GM18909 (cell line): ENCODE measurements at regions not wholly inside any gene's neighbourhood (a gene's known extent, or its start where the extent isn't known, plus 50 kb on each side); places are given as distances from the start of the nearest gene placed in this dataset.

Experiments used
- ATAC-seq: cut with Tn5 transposase; IDR thresholded peaks from one replicate; pipeline ENCODE4 v1.9.1; 2021; ENCODE audit warnings: mild to moderate bottlenecking; ENCODE audit not compliant: unreplicated experiment, poor library complexity

GRCh38 chr2:126822115-126822514 lies 76.6 kb upstream of the TEX51 start:
- no peak for ATAC-seq

- ATAC-seq, result no peak
Measured at GRCh38 chr2:126822921-126823320, 75.8 kb upstream of the TEX51 start.

- no peak for ATAC-seq
Measured at GRCh38 chr2:126823951-126824350, 74.7 kb upstream of the TEX51 start.

DNA sequence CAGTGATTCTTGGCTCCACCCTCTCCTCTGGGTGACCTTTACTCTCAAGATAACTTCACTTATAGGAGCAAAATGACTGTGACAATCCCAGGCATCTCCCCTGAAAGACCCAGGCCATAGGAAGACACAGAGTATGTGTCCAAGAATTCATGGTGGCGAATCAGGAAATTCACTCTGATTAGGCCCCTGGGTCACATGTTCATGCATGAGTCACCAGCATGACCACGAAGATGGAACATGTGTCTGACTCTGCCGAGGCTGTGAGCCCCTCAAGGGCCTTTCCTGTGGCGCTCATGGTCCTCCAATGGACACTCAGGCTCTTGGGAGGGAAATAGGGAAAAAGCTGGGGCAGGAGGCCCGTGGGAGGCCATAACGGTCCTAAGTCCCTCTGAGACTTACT lies 74.0 kb upstream of the TEX51 start:
- no peak for ATAC-seq

- no peak for ATAC-seq
Measured at GRCh38 chr2:126825316-126825715, 73.4 kb upstream of the TEX51 start.

- no peak for ATAC-seq
Measured at GRCh38 chr2:126826491-126826890, 72.2 kb upstream of the TEX51 start.

- ATAC-seq, result no peak
Measured at GRCh38 chr2:126827371-126827770, 71.3 kb upstream of the TEX51 start.

GRCh38 chr2:126828051-126828450 lies 70.6 kb upstream of the TEX51 start:
- no peak for ATAC-seq

GRCh38 chr2:126828491-126828890 lies 70.2 kb upstream of the TEX51 start:
- ATAC-seq, result no peak

GRCh38 chr2:126831234-126832005 lies 67.3 kb upstream of the TEX51 start:
- no peak for ATAC-seq

DNA sequence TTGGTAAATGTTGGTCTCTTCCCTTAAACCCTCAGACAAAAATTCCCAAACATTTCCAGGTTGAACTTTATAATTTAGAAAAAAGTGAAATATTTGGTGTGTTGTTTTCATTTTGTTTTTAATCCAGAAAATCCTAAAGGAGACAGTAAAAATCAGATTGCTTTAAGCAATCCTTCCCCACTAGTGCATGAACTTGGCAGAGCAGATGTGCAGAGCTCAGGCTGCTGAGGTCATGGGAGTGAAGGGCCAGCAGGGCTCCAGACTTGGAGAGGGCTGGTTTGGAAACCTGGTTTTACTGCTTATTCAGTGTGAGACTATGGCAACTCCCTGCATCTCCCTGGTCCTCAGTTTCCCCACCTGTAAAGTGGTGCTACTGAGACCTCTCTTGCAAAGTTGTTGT lies 66.7 kb upstream of the TEX51 start:
- ATAC-seq, result no peak

- no peak for ATAC-seq
Measured at GRCh38 chr2:126832757-126833156, 65.9 kb upstream of the TEX51 start.

GRCh38 chr2:126834006-126834659 lies 64.6 kb upstream of the TEX51 start:
- no peak for ATAC-seq

DNA sequence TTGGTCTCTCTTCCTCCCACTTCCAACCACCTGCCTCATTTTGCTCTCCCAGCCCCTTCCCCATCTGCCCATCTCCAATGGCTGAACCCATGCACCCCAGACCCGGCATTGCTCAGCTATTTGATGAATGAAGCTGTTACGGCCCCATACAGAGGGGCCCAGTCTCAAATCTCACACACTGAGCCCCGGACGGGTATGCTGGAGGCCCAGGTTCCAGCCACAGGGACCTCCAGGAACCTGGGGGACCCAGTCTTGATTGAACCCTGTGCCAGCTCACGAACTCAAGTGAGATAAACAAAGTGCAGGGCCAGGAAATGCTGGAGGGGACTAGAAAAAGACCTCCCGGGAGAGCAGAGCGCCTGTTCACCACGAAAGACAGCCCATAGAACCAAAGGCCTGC lies 63.4 kb upstream of the TEX51 start:
- no peak for ATAC-seq

- no peak for ATAC-seq
Measured at GRCh38 chr2:126835831-126836230, 62.9 kb upstream of the TEX51 start.

DNA sequence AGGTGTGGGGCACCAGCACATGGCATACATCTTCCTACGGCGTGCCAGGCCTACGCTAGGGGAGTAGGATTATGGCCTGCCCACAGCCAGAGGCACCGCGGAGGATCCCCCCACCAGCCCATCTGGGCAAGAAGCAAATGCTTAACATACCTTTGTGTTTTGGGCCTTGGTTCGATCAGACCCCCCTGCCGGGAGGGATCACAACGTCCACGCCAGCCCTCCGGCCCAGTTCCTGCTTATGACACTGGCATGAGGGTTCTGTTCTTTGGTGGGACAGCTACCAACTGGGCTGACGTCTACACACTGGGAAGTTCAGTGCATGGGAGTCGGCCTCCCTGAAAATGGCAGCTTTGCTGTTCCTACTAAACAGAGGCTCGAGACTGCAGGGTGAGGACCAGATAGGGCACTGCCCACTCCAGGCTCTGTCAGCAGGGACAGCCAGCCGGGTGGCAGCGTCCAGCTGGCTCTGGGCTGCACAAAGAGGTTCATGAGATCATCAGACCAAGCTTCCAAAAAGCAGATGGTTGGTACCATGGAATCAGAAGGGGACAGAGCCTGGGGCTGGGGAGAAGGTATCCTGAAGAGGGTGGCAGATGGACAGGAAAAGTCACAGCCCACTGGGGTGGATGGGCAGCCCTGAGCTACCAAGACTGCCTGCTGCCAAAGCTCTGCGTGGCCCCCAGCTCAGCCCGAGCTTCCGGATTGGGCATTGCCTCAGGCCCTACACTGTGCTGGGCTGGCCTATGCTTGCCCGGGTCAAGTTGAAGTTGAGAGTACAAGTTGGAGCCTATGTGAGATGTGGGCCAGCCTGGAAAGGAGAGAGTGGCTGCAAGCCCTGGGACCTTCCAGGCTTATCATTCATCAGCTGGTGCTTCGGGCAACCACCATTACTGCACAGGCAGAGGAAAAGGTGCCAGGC lies 61.7 kb upstream of the TEX51 start:
- no peak for ATAC-seq

DNA sequence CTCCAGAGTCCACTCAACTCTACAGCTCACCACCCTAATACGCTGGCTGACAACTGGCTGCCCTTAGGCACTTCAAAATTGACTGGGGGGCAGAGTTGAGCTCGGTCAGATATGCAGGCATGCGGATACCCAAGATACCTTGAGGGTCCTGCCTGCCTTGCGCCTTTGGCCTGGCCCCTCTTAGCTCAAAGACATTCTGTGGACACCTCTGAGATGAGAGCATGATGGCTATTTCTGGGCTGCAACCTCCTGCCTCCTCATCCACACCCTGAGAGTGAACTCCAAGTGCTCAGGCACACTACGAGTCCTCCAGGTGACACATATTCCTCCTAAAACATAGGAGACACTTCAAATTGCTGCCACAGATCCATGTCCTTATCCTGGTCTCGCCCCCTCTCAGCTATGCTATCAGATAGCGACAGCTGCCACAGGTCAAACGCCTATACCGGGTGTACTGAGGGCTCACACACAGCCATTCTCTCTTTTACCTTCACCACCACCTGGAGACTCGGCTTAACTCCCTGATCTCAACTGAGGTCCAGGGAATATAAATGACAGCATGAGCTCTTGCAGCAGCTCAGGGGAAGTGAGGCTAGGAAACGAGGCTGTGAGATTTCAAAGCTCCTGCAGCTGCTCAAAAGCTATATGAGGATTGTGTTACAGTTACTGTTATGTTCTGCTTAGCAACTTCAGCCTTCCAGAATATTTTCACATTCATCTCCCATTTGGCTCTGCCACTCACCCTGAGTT lies 60.5 kb upstream of the TEX51 start:
- no peak for ATAC-seq

- no peak for ATAC-seq
Measured at GRCh38 chr2:126838716-126838985, 60.0 kb upstream of the TEX51 start.

DNA sequence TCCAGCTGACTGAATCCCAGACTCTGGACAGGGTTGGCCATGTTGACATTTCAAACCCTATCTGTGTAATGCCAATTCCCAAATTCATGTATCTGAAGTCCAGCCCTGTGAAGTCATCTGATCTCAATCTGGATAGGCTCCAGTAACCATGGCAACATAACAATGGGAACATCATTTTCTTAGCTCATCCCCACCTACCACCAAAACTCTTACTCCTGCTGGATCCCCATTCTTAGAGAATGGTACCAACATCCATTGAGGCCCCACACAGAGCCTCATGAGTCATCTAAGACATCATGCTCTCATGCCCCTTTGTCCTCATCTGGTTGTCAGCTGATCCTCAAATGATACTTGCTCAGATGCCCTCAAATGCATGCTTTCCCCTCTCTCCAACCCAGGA lies 58.9 kb upstream of the TEX51 start:
- ATAC-seq, result no peak

- no peak for ATAC-seq
Measured at GRCh38 chr2:126843081-126843480, 55.6 kb upstream of the TEX51 start.

DNA sequence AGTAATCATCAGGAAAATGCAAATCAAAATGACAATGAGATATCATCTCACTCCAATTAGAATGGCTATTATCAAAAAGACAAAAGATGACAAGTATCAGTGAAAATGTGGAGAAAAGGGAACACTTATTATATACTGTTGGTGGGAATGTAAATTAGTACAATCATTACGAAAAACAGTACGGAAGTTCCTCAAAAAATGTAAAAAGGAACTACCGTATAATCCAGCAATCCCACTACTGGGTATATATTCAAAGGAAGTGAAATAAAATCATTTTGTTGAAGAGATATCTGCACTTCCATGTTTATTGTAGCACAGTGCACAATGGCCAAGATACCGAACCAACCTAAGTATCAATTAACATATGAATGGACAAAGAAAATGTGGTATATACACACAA lies 52.4 kb upstream of the TEX51 start:
- ATAC-seq, result no peak
